ENCODE measurements at regions not wholly inside any gene's neighbourhood (a gene's known extent, or its start where the extent isn't known, plus 50 kb on each side); places are given as distances from the start of the nearest gene placed in this dataset.

- DNase-seq (ENCODE audit: low read depth in 3 of 3) = no peak
These were observed 773.8 kb downstream of the MECOM start for GRCh38 chr3:168889666-168890065.

GRCh38 chr3:168888781-168889180, 774.7 kb downstream of the MECOM start:
- no peak for DNase-seq (ENCODE audit: low read depth in 3 of 3)

- DNase-seq (ENCODE audit: low read depth in 3 of 3) = no peak
These were observed 778.5 kb downstream of the MECOM start for GRCh38 chr3:168885028-168885427.

- DNase-seq (ENCODE audit: low read depth in 3 of 3) = no peak
These were observed 779.1 kb downstream of the MECOM start for GRCh38 chr3:168884353-168884903.

- DNase-seq (ENCODE audit: low read depth in 3 of 3) = no peak
These were observed 780.4 kb downstream of the MECOM start for GRCh38 chr3:168883145-168883544.

- no peak for DNase-seq (ENCODE audit: low read depth in 3 of 3)
These were observed 781.7 kb downstream of the MECOM start for GRCh38 chr3:168881804-168882203.

GRCh38 chr3:168878655-168879054, 782.9 kb upstream of the GOLIM4 start:
- DNase-seq (ENCODE audit: low read depth in 3 of 3) = no peak

GRCh38 chr3:168877899-168878298, 782.2 kb upstream of the GOLIM4 start:
- no peak for DNase-seq (ENCODE audit: low read depth in 3 of 3)

GRCh38 chr3:168876346-168877035, 780.8 kb upstream of the GOLIM4 start:
- no peak for DNase-seq (ENCODE audit: low read depth in 3 of 3)

- DNase-seq (ENCODE audit: low read depth in 3 of 3) = no peak
These were observed 777.1 kb upstream of the GOLIM4 start for GRCh38 chr3:168872826-168873225.

- DNase-seq (ENCODE audit: low read depth in 3 of 3) = no peak
These were observed 775.2 kb upstream of the GOLIM4 start for GRCh38 chr3:168870892-168871291.

GRCh38 chr3:168865022-168865551, 769.4 kb upstream of the GOLIM4 start:
- no peak for DNase-seq (ENCODE audit: low read depth in 3 of 3)

GRCh38 chr3:168864107-168865021, 768.6 kb upstream of the GOLIM4 start:
- no peak for DNase-seq (ENCODE audit: low read depth in 3 of 3)

GRCh38 chr3:168863561-168863960, 767.8 kb upstream of the GOLIM4 start:
- no peak for DNase-seq (ENCODE audit: low read depth in 3 of 3)

GRCh38 chr3:168862466-168862865, 766.7 kb upstream of the GOLIM4 start:
- no peak for DNase-seq (ENCODE audit: low read depth in 3 of 3)

- DNase-seq (ENCODE audit: low read depth in 3 of 3) = no peak
These were observed 764.9 kb upstream of the GOLIM4 start for GRCh38 chr3:168860592-168860991.

GRCh38 chr3:168860028-168860427, 764.3 kb upstream of the GOLIM4 start:
- no peak for DNase-seq (ENCODE audit: low read depth in 3 of 3)

- DNase-seq (ENCODE audit: low read depth in 3 of 3) = no peak
These were observed 763.9 kb upstream of the GOLIM4 start for GRCh38 chr3:168859574-168859973.

- DNase-seq (ENCODE audit: low read depth in 3 of 3) = no peak
These were observed 763.4 kb upstream of the GOLIM4 start for GRCh38 chr3:168859143-168859542.

GRCh38 chr3:168858327-168858726, 762.6 kb upstream of the GOLIM4 start:
- DNase-seq (ENCODE audit: low read depth in 3 of 3) = no peak

GRCh38 chr3:168850109-168850508, 754.4 kb upstream of the GOLIM4 start:
- no peak for DNase-seq (ENCODE audit: low read depth in 3 of 3)

GRCh38 chr3:168847291-168847883, 751.7 kb upstream of the GOLIM4 start:
- no peak for DNase-seq (ENCODE audit: low read depth in 3 of 3)

All from stimulated activated CD4-positive, alpha-beta T cell treated with anti-CD3 and anti-CD28 coated beads, TNF-alpha, amount 100 ng/mL, for 48 hours (primary cell).